ENCODE measurements at regions not wholly inside any gene's neighbourhood (a gene's known extent, or its start where the extent isn't known, plus 50 kb on each side); places are given as distances from the start of the nearest gene placed in this dataset.

DNA sequence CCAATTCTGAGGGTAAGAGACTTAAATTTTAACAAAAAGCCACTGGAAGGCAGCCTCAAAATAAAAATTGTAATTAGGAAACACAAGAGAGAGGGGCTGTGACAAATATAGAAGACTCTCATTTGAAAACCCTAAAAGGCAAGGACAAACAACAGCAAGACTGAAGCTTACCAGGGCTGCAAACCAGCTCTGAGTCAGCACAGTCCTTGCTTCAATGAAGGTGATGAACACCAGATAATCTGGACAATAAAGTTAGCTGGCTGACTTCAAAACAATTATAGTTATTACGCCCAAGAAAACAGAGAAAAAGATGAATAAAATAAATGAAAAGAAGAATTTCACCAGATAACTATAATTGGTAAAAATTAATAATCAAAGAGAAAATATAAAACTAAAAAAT lies 149.3 kb upstream of the NSMCE3 start:
- DNase-seq, result no peak

DNA sequence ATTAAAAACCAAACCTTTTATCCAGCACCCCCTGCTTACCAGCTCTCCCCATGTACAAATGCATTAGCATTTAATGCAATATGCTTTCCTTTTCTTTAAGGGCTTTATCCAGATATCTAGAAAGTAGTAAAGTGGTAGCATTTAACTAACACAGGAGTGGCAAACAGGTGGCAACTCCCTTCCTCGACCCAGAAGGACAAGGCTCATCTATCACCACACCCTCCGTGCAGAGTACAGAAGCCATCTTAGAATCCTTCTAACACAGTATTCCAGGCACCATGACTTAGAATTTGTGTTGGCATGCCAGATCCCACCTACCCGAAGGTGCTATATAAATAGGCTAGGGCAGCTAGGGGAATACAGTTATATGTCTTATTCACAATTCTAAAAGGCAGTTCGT lies 148.6 kb upstream of the NSMCE3 start:
- no peak for DNase-seq

DNA sequence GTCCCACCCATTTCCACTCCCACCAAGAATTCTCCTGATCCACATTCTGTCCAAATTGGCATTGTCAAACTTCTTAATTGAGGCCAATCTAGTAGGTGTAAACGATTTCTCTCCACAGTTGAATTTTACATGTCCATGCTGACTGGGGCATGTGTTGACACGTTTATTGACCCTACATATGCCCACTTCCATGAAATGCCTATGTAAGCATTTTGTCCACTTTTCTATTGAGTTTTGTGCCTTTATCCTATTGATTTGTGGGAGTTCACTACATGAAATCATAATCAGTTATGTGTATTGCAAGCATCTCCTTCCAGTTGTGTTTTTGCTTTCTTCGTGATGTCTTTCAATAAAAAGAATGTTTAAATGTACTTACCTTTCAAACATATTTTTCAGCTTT lies 141.7 kb upstream of the NSMCE3 start:
- DNase-seq, result no peak

DNA sequence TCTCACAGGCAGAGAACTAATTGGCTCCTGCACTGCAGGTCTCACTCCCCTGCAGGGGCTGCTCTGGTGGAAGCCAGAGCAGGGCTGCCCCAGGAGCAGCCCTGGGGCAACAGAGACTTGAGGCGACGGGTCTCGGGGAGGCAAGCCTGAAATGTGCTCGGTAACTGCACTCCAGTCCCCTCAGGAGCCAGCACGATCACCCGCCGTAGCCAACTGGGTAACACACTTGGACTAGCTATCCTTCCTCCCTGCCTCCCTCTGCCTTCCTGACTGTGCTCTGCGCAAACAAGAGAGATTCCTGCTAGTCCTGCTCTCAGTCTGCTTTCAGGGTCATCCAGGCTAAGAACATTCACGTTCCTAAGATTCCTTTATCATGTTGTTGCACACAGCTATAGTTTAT lies 140.7 kb upstream of the NSMCE3 start:
- DNase-seq, result no peak

- DNase-seq, result no peak
Measured at GRCh38 chr15:29409890-29410289, 140.3 kb upstream of the NSMCE3 start.

GRCh38 chr15:29405564-29405963 lies 135.9 kb upstream of the NSMCE3 start:
- DNase-seq, result no peak

DNA sequence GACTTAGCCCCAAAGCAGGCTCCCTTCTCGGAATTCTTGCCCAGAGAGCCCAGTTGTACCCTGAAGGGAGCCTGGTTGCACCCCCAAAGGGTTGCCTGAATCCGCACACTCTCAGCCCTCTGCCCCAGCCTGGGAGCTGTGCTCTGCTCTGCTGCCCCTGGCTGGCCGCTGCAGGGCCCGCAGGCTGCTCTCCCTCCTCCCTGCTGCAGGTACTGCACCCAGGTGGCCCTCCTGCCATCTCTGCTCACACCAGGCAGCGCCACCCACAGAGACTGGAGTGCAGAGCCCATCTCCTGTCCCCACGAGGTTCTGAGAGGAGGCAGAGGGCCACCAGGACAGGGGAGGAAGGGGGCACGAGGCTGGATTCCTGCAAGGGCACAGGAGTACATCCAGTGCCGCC lies 134.2 kb upstream of the NSMCE3 start:
- peak in 1 of 5 experiments; percentile 7 for DNase-seq

DNA sequence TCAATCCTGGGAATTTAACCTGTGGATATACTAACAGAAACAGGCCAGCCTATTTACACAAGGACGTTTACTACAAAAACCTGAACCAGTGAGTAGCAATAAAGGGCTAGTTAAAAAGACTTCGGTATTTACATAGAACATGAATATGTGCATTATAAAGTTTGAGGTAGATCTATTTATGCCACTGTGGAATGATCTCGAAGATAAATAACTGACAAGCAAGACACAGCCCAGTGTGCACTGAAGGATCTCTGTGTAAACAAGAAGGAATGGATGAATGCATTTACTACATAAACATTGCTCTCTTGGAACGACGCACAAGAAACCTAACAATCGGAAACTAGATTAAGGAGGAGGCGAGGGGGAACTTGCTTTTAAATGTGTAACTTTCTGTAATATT lies 132.0 kb upstream of the NSMCE3 start:
- DNase-seq, result no peak

GRCh38 chr15:29400701-29401100 lies 131.1 kb upstream of the NSMCE3 start:
- no peak for DNase-seq

- no peak for DNase-seq
Measured at GRCh38 chr15:29398907-29399306, 129.3 kb upstream of the NSMCE3 start.

DNA sequence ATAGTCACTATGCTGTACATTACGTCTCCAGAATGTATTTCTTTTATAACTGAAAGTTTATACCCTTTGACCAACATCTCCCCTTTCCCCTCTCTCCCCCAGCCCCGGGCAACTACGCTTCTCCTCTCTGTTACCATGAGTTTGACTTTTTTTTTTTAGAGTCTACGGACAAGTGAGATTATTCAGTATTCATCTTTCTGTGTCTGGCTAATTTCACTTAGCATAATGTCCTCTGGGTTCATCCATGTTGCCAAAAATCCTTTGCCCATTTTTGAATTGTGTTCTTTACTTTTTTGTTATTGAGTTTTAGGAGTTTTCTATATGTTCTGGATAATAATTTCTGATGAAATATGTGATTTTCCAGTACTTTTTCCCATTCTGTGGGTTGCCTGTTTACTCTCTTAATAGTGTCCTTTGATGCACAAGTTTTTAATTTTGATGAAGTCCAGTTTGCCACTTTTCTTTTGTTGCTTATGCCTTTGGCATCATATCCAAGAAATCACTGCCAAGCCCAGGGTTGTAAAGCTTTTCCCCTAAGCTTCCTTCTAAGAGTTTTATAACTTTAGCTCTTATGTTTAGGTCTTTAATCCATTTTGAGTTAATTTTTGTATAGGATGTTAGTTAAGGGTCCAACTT lies 126.7 kb upstream of the NSMCE3 start:
- DNase-seq, result no peak

DNA sequence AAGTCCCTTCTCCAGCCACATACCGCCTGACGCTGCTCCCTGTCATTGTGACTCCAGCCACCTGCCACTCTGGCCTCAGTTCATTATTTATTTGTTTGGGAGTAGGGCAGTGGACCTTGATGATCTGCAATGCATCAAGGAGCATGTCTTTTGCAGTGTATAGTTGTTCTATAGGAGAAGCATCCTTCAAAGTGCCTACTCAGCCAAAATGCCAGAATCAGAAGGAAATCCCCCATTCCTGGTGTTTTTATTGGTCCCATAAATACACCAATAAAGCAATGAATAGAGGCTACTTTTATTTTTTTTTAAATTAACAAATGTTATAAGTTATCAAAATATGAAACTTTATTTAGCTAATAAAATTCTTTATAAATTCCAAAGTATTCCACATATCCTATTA lies 123.8 kb upstream of the NSMCE3 start:
- no peak for DNase-seq

DNA sequence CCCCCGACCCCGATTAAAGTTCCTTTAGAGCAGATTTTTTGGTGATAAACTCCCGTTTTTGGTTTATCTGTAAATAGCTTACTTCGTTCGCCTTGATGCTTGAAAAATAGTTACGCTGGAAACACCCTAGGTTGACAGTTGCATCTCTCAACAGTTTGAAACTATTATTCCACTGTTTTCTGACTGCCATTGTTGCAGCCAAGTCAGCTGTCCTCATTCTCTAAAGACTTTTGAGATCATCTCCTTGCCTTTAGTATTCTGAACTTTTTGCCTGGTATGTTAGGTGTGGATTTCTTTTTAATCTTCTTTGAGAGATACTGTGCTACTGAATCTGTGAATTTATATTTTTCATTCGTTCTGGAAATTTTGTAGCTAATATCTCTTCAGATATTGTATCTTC lies 122.7 kb upstream of the NSMCE3 start:
- DNase-seq, result no peak

GRCh38 chr15:29390051-29390450 lies 120.4 kb upstream of the NSMCE3 start:
- no peak for DNase-seq

DNA sequence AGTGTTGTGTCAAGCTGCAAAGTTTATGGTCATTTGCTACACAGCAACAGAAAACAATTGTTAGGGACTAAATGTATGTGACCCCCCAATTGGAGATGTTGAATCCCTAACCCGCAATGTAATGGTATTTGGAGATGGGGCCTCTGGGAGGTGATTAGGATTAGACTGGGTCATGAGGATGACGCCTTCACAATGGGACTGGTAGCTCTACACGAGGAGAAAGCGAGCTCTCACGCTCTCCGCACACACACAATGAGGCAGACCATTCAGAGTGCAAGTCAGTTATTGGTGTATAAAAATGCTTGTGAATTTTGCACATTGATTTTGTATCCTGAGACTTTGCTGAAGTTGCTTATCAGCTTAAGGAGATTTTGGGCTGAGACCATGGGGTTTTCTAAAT lies 116.9 kb upstream of the NSMCE3 start:
- DNase-seq, result no peak

- DNase-seq, result no peak
Measured at GRCh38 chr15:29383367-29383766, 113.7 kb upstream of the NSMCE3 start.

GRCh38 chr15:29382862-29383261 lies 113.2 kb upstream of the NSMCE3 start:
- DNase-seq, result no peak

- no peak for DNase-seq
Measured at GRCh38 chr15:29380466-29380865, 110.8 kb upstream of the NSMCE3 start.

DNA sequence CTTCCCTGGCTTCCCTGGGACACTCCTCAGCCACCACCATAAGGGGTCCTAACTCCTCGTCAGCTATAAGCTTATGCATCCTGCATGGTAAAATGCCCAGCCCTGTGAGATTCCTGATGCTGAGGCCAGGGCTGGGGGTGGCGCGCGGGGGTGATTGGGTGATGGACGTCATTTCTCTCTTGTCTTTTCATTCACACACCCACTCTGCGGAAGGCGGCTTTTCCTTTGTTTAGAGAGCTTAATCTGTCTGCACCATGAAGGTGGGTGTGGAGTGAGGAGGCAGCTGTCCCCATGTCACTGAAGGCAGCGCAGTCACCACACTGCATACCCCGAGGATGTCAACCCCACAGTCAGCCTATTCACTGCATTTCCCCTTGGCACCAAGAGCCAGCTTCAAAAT lies 110.0 kb upstream of the NSMCE3 start:
- DNase-seq, result no peak

- no peak for DNase-seq
Measured at GRCh38 chr15:29377161-29377560, 107.5 kb upstream of the NSMCE3 start.

DNA sequence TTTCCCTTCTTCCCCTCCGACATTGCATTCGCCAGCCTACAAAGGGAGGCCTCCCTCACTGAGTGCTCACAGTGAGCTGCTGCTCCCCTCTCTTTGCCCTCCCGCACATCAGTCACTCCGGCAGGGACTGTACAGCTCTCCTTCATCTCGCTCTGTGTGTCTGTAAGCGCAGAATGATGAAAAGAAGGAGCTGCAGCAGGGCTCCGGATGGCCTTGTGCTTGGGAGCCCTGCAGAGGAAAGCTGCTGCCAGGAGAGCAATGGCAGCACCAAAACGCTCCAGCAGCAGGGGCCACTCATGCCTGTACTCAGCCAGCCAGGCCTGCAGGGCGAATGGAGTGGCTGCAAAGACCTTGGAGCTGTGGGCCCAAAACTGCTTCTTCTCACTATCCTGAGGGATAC lies 107.0 kb upstream of the NSMCE3 start:
- no peak for DNase-seq

DNA sequence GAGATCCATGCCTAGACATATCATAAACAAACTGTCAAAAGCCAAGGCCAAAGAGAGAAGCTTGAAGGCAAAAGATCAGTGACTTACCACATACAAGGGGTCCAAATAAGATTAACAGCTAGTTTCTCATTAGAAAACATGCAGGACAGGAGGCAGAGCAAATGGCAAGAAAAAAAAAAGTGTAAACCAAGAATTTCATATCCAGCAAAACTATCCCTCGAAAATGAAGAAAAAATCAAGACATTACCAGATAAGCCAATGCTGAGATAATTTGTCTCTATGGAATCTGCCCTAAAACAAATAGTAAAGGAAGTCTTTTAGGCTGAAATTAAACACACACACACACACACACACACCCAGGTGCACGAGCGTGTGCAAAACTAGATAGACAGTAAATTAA lies 99.6 kb upstream of the NSMCE3 start:
- DNase-seq, result no peak

GRCh38 chr15:29364426-29365078 lies 94.9 kb upstream of the NSMCE3 start:
- DNase-seq, result no peak

GRCh38 chr15:29361560-29361959 lies 91.9 kb upstream of the NSMCE3 start:
- no peak for DNase-seq

DNA sequence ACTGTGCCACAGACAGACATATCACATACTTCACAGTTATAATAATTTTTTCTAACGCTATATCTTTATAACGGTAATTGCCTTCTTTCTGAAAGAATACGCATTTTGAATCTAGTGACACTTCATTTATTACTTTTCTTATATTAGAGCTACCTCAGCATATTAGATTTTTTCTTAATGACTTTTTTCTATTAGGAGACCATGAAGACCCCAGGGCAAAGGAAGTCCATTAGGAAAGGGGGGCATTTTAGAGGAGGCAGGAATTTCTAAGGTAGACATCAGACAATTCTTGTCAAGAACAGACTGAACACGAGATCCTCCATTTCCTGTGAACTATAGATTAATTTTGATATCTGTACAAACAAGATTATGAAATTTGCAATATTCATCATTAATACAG lies 90.5 kb upstream of the NSMCE3 start:
- no peak for DNase-seq

Measured in T-helper 2 cell (primary cell).